ENCODE measurements at regions not wholly inside any gene's neighbourhood (a gene's known extent, or its start where the extent isn't known, plus 50 kb on each side); places are given as distances from the start of the nearest gene placed in this dataset.
A peak's percentile ranks its signal among the peaks of the same experiment; 100 is the strongest.
"Not testable (repeated sequence)": the region's sequence is repeated elsewhere in the genome, so short reads cannot be mapped to it uniquely, and the experiment has no call there.

- no peak for DNase-seq (ENCODE audit: low spot score)
- intact Hi-C loops (cut with DNase I): no loop called here
Observed at GRCh38 chr7:19552576-19552975, 156.3 kb downstream of the POLR1F start.

- intact Hi-C loops (cut with DNase I); DNase-seq (ENCODE audit: low spot score): not testable (repeated sequence)
Observed at GRCh38 chr7:19549246-19549645, 159.6 kb downstream of the POLR1F start.

GRCh38 chr7:19537942-19538401, 170.9 kb downstream of the POLR1F start:
- intact Hi-C loops (cut with DNase I): no loop called here

GRCh38 chr7:19533266-19533665, 175.6 kb downstream of the POLR1F start:
- intact Hi-C loops (cut with DNase I): no loop called here
- DNase-seq (ENCODE audit: low spot score): no peak

More at GRCh38 chr7:19537942-19538401, 170.9 kb downstream of the POLR1F start:
- DNase-seq (ENCODE audit: low spot score): no peak

GRCh38 chr7:19530852-19531251, 178.0 kb downstream of the POLR1F start:
- no peak for DNase-seq (ENCODE audit: low spot score)
- intact Hi-C loops (cut with DNase I): no loop called here

- intact Hi-C loops (cut with DNase I): no loop called here
- DNase-seq (ENCODE audit: low spot score): no peak
Observed at GRCh38 chr7:19530261-19530660, 178.6 kb downstream of the POLR1F start.

GRCh38 chr7:19526639-19527038, 182.2 kb downstream of the POLR1F start:
- DNase-seq (ENCODE audit: low spot score): no peak
- intact Hi-C loops (cut with DNase I): no loop called here

GRCh38 chr7:19522486-19522885, 186.4 kb downstream of the POLR1F start:
- intact Hi-C loops (cut with DNase I): no loop called here
- DNase-seq (ENCODE audit: low spot score): no peak

GRCh38 chr7:19520392-19520791, 188.4 kb downstream of the POLR1F start:
- intact Hi-C loops (cut with DNase I): no loop called here
- no peak for DNase-seq (ENCODE audit: low spot score)

- DNase-seq (ENCODE audit: low spot score): no peak
- intact Hi-C loops (cut with DNase I): no loop called here
Observed at GRCh38 chr7:19519443-19520021, 189.3 kb downstream of the POLR1F start.

- intact Hi-C loops (cut with DNase I); DNase-seq (ENCODE audit: low spot score): not testable (repeated sequence)
Observed at GRCh38 chr7:19517546-19517945, 191.3 kb downstream of the POLR1F start.

- intact Hi-C loops (cut with DNase I): no loop called here
- DNase-seq (ENCODE audit: low spot score): no peak
Observed at GRCh38 chr7:19508821-19509220, 200.0 kb downstream of the POLR1F start.

- DNase-seq (ENCODE audit: low spot score): no peak
- intact Hi-C loops (cut with DNase I): no loop called here
Observed at GRCh38 chr7:19508124-19508523, 200.7 kb downstream of the POLR1F start.

- intact Hi-C loops (cut with DNase I): no loop called here
- DNase-seq (ENCODE audit: low spot score): no peak
Observed at GRCh38 chr7:19491821-19492452, 216.9 kb downstream of the POLR1F start.

GRCh38 chr7:19491371-19491770, 217.5 kb downstream of the POLR1F start:
- no peak for DNase-seq (ENCODE audit: low spot score)
- intact Hi-C loops (cut with DNase I): no loop called here

GRCh38 chr7:19489162-19489820, 219.5 kb downstream of the POLR1F start:
- DNase-seq (ENCODE audit: low spot score): peak; percentile 78
- intact Hi-C loops (cut with DNase I): no loop called here

- intact Hi-C loops (cut with DNase I): no loop called here
- no peak for DNase-seq (ENCODE audit: low spot score)
Observed at GRCh38 chr7:19488056-19488455, 220.8 kb downstream of the POLR1F start.

GRCh38 chr7:19482628-19483027, 226.2 kb downstream of the POLR1F start:
- DNase-seq (ENCODE audit: low spot score): no peak
- intact Hi-C loops (cut with DNase I): no loop called here

GRCh38 chr7:19480383-19480782, 228.5 kb downstream of the POLR1F start:
- intact Hi-C loops (cut with DNase I): no loop called here
- DNase-seq (ENCODE audit: low spot score): no peak

GRCh38 chr7:19470031-19470430, 238.8 kb downstream of the POLR1F start:
- DNase-seq (ENCODE audit: low spot score): no peak
- intact Hi-C loops (cut with DNase I): no loop called here

GRCh38 chr7:19465861-19466260, 243.0 kb downstream of the POLR1F start:
- intact Hi-C loops (cut with DNase I): no loop called here
- DNase-seq (ENCODE audit: low spot score): no peak

All from posterior vena cava (tissue), 2 donors.